Tongue (tissue), 1 donor: ENCODE measurements at regions not wholly inside any gene's neighbourhood (a gene's known extent, or its start where the extent isn't known, plus 50 kb on each side); places are given as distances from the start of the nearest gene placed in this dataset.
"Not testable (repeated sequence)": the region's sequence is repeated elsewhere in the genome, so short reads cannot be mapped to it uniquely, and the experiment has no call there.

Experiments used
- DNase-seq: peaks from one replicate; pipeline ENCODE4 v3.0.0-alpha.2; 2015

GRCh38 chr3:3446251-3446650, 266.8 kb upstream of the CRBN start:
- no peak for DNase-seq

DNA sequence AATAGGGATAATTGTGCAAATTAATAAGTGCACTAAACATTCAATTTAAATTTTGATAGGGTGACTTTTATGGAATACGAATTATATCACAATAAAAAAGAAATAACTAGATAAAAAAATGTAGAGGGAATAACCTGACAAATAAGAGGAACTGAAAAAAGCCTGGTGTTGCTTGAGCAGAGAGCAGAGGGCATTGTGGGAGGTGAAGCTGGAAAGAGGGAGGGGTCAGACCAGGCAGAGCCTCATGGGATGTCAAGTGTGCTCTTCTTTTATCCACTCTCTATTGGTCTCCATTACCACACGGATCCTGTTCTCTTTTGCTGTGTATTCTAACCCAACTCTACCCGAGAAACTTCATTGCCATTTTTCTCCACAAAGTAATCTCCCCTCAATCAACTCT, 264.0 kb upstream of the CRBN start:
- no peak for DNase-seq

GRCh38 chr3:3433711-3434110, 254.2 kb upstream of the CRBN start:
- no peak for DNase-seq

GRCh38 chr3:3429841-3430240, 250.3 kb upstream of the CRBN start:
- no peak for DNase-seq

GRCh38 chr3:3407707-3408106, 228.2 kb upstream of the CRBN start:
- not testable (repeated sequence) for DNase-seq

GRCh38 chr3:3405131-3405530, 225.6 kb upstream of the CRBN start:
- DNase-seq: no peak

- DNase-seq: no peak
These were observed 224.2 kb upstream of the CRBN start for GRCh38 chr3:3403700-3404099.

GRCh38 chr3:3392946-3393345, 213.5 kb upstream of the CRBN start:
- no peak for DNase-seq

DNA sequence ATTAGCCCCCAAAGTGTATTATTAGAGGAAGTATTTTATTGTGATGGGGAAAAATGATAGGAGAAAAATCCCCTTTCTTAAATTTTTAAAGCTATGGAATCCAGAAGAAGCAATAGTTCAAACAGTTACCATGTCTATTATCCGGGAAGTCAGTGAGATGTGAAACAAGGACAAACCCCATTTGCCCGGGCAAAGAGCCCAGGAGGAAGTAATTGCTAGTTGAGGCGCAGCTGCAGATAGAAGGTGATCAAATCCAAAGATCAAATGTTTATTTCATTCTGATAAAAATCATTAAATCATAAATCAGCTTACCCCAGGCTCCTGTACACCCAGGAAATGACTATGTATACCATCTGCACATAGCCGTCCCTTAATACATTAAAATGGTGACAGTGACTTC, 204.0 kb upstream of the CRBN start:
- DNase-seq: no peak

GRCh38 chr3:3372210-3372777, 192.8 kb upstream of the CRBN start:
- no peak for DNase-seq

- DNase-seq: peak; percentile 17
These were observed 188.8 kb upstream of the CRBN start for GRCh38 chr3:3368306-3368705.

DNA sequence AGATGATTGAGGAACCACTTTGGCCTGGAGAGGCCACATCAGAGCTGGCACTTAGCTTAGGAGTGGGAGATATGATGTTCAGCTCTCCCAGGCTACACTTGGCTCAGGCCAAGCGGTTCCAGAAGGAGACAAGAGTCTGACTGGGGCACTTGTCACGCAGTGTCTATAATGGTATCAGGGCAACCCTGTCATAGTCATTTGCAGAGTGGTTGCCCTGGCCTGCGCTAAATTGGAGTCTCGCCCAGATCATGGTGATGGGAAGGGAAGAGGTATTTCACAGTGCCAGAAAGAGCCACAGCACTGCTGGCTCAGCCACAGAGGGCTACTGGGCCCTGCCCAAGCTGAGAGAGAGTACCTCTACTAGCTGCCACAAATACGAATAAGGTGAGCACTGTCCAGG, 186.9 kb upstream of the CRBN start:
- DNase-seq: peak; percentile 22

GRCh38 chr3:3365716-3366115, 186.2 kb upstream of the CRBN start:
- no peak for DNase-seq

DNA sequence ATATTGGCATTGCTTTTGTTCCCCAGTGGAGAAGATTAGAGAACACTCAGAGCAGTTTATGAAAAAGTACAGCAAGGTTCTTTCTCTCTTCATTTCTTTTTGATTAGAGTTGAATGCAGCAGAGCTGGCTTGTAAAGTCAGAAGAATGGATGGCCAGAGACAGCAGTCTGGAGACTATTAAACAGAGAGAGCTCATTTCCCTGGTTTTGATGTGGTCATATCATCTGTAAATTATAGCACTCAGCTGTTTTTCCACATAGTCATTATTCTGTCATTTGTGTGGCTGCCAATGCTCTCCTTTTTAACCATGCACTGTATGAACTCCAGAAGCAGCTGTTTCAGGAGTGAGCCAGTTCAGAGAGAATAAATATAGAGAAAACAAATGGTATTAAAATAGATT, 177.4 kb upstream of the CRBN start:
- peak; percentile 91 for DNase-seq

- peak; percentile 2 for DNase-seq
These were observed 176.0 kb upstream of the CRBN start for GRCh38 chr3:3355442-3355841.

DNA sequence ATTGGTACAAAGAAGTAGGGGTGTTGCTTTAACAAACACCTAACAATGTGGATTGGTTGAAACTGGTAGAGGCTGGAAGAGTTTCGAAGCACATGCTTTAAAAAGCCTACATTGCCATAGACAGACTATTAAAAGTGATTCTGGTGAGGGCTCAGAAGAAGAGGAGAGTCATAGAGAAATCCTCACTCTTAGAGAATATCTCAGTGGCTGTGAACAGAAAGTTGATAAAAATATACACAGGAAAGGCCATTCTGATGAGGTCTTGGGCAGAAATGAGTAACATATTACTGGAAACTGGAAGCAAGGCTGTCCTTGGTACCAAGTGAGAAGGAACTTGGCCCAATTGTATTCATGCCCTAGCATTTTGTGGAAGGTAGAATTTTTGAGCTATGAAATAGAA, 173.7 kb upstream of the CRBN start:
- DNase-seq: no peak

- DNase-seq: peak; percentile 3
These were observed 171.7 kb upstream of the CRBN start for GRCh38 chr3:3351226-3351625.

GRCh38 chr3:3347056-3347455, 167.6 kb upstream of the CRBN start:
- DNase-seq: not testable (repeated sequence)

DNA sequence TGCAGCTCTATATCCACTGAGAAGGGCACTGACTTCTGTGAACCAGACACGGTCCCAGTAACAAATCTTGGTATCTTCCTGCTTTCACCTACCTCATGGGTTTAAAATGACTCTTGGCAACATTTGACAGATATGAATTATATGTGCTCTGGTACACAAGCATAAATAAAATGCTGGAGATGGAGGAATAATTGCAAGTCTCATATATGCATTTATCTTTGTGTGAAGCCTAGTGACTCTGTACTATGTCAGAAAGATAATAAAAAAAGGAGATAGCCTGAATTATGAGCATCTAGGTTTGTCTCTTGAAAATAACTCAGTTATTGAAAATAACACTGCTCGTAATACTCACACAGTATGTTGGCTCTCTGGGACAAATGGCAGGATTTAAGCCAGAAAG, 167.1 kb upstream of the CRBN start:
- no peak for DNase-seq

DNA sequence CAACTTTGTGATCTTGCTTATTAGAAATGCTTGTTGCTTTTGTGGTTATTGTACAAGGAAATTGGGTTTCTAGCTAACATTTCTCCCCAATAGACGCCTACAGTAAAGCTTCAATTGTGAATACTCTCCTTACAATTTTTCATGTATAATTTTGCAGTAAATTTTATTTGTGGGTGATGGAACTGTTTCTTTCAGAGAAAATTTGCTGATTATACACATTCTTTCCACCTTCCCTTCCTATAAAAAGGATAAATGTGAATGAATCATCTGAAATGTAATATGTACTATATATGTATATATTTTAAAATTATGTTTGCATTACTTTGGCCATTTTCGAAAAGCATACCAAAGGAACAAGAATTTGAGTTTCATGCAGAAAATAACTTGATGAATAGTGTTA, 162.7 kb upstream of the CRBN start:
- no peak for DNase-seq

GRCh38 chr3:3340965-3341895, 161.7 kb upstream of the CRBN start:
- DNase-seq: no peak

DNA sequence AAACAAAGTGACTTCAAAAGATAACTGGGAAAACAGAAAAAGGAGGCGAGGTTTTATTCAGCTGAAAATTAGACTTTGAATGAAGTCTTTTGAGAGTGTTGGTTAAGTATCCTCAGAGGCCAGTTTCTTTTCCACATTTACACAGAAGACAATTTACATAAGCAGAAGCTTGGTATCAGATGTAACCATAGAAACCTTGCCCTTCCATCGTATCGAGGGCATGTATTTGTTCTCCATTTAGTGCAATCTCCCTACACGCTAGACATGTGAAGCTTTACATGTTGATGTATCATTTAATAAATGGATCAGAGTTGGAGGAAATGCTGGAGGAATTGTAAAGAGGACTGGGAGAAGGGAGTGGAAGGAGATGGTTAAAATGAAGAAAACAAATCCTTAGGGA, 161.0 kb upstream of the CRBN start:
- no peak for DNase-seq

DNA sequence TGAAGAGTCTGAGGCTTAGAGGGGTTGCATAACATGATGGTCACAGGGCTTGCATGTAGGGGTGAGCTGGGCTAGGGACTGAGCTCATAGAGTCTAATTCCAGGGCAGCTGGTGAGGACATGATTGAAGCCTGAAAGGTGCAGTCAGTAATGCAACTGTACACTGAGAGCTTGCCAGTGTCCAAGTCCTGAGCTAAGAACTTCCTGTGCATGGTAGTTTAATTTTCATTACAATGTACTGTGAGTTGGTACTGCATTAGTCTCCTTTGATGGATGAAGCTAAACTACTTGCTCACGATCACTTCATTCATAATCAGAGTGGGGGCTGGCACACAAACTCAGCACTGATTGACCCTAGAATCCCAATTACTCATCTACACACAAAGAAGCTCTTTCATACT, 156.4 kb upstream of the CRBN start:
- no peak for DNase-seq

DNA sequence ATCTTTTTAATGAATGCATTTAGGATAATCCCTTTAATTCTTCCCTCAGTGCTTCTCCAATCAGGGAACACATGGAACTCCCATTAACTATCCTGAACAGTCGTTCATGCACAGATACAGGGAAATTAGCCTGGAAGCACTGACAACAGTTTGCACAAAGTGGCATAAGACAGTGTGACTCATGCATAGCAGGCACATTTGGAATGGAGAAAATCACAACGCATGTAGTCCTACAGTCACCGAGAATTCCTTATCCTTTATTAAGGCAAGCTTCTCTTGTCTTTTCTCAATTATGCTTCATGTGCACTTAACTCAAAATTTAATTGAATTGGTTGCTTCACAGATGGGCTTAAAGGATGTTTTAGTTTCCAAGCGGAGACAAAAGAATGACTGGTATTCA, 155.0 kb upstream of the CRBN start:
- no peak for DNase-seq
